Endothelial cell (in vitro differentiated cells): ENCODE measurements at regions not wholly inside any gene's neighbourhood (a gene's known extent, or its start where the extent isn't known, plus 50 kb on each side); places are given as distances from the start of the nearest gene placed in this dataset.

Experiments used
- DNase-seq: peaks from one replicate; pipeline ENCODE4 v3.0.0; 2021; ENCODE audit warnings: low spot score
- H3K27ac Mint-ChIP-seq: one replicate; pipeline ENCODE4 v1.8.0; 2021; ENCODE audit warnings: mixed read lengths, inconsistent platforms; ENCODE audit not compliant: unreplicated experiment
- H3K27me3 Mint-ChIP-seq: one replicate; pipeline ENCODE4 v1.8.0; 2021; ENCODE audit warnings: mild to moderate bottlenecking, moderate library complexity, mixed read lengths, inconsistent platforms; ENCODE audit not compliant: unreplicated experiment
- H3K36me3 Mint-ChIP-seq: one replicate; pipeline ENCODE4 v1.8.0; 2021; ENCODE audit warnings: mild to moderate bottlenecking, low read depth, mixed read lengths, inconsistent platforms; ENCODE audit not compliant: unreplicated experiment
- H3K4me1 Mint-ChIP-seq: one replicate; pipeline ENCODE4 v1.8.0; 2021; ENCODE audit warnings: mild to moderate bottlenecking, mixed read lengths, inconsistent platforms; ENCODE audit not compliant: unreplicated experiment
- H3K4me3 Mint-ChIP-seq: one replicate; pipeline ENCODE4 v1.8.0; 2021; ENCODE audit warnings: mild to moderate bottlenecking, mixed read lengths, inconsistent platforms; ENCODE audit not compliant: unreplicated experiment
- H3K9me3 Mint-ChIP-seq: one replicate; pipeline ENCODE4 v1.8.0; 2021; ENCODE audit warnings: mixed read lengths, inconsistent platforms; ENCODE audit not compliant: unreplicated experiment
- CTCF ChIP-seq: fragments of 200-600 bp; sonication (generic); IDR thresholded peaks from one replicate; pipeline ENCODE4 v1.5.0; 2021; ENCODE audit warnings: antibody characterized with exemption; ENCODE audit not compliant: unreplicated experiment

DNA sequence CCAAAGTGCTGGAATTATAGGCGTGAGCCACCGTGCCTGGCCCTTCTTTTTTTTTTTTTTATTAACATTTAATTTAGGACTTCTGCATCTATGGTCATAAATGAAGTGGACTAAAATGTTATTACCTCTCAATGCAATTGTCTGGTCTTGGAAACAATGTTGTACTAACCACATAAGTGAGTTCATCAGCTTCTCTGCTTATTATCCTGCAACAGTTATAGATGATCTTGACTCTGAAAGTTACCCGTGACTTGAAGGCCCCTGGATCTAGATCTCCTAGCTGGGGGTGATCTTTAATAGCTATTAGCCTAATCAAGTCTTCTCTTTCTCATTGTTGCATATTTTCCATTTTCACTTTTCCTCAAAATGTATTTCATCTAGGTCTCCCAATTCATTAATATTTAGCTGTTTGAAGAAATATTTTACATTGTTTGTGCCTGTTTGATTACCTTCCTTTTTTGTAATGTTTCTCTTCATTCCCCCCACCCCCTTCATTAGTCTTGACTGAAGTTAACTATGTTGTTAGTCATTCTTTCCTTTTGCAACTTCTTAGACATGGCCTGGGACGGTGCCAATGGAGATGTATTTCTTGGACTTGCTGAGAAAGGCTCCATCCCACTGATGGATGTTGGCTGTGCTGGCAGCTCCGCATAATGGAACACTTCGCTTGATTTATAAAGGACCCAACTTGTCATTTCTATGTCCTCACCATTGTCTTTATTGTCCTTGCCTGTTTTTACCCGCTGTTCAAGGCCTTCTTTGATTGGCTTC, 141.6 kb upstream of the RIOK3 start:
- TF ChIP-seq CTCF, result no peak
- Mint-ChIP-seq H3K27ac (no peak overlapping the region), H3K27me3 (peaks cover 6% of the 10 kb centered on the region), H3K4me1 (peaks cover 41% of the 10 kb centered on the region), H3K4me3 (no peak overlapping the region), H3K9me3 (peaks cover 5% of the 10 kb centered on the region), H3K36me3 (peaks cover 35% of the 10 kb centered on the region)
- DNase-seq, result no peak

DNA sequence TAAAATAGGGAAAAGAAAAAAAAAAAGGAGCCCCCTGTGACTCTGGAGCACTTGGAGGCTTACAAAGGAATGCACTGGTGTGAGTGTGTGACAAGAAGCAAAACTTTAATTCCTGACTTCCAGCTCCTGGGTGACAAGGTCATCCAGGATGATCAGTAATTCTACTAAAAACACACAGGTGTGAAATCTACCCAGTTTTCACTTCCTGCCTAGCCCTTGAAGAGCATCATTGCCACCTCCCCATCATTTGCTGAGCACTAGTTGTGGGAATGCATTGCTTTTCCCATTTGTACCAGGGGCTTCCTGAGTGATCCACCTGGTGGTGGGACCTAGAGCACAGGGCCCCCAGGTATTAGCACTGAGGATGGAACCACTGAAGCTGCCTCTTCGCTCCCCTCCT, 139.7 kb upstream of the RIOK3 start:
- no peak overlapping the region for H3K4me3 Mint-ChIP-seq
- peaks cover 6% of the 10 kb centered on the region for H3K27me3 Mint-ChIP-seq
- H3K4me1 Mint-ChIP-seq, result peaks cover 23% of the 10 kb centered on the region
- no peak for DNase-seq
- H3K27ac Mint-ChIP-seq, result no peak overlapping the region
- peaks cover 24% of the 10 kb centered on the region for H3K36me3 Mint-ChIP-seq
- peaks cover 5% of the 10 kb centered on the region for H3K9me3 Mint-ChIP-seq
- TF ChIP-seq CTCF, result no peak

- no peak for TF ChIP-seq CTCF
- H3K9me3 Mint-ChIP-seq, result no peaks in the 10 kb centered on the region
- peaks cover 18% of the 10 kb centered on the region for H3K4me1 Mint-ChIP-seq
- no peak overlapping the region for H3K4me3 Mint-ChIP-seq
- H3K36me3 Mint-ChIP-seq, result peaks cover 15% of the 10 kb centered on the region
- no peak overlapping the region for H3K27ac Mint-ChIP-seq
- peaks cover 2% of the 10 kb centered on the region for H3K27me3 Mint-ChIP-seq
- no peak for DNase-seq
Observed at GRCh38 chr18:23314672-23315071, 138.4 kb upstream of the RIOK3 start.

GRCh38 chr18:23316316-23316715, 136.8 kb upstream of the RIOK3 start:
- TF ChIP-seq CTCF, result no peak
- peaks cover 15% of the 10 kb centered on the region for H3K36me3 Mint-ChIP-seq
- no peaks in the 10 kb centered on the region for H3K9me3 Mint-ChIP-seq
- DNase-seq, result no peak
- no peak overlapping the region for H3K27ac Mint-ChIP-seq
- peaks cover 9% of the 10 kb centered on the region for H3K4me1 Mint-ChIP-seq
- peaks cover 2% of the 10 kb centered on the region for H3K27me3 Mint-ChIP-seq
- H3K4me3 Mint-ChIP-seq, result no peak overlapping the region

DNA sequence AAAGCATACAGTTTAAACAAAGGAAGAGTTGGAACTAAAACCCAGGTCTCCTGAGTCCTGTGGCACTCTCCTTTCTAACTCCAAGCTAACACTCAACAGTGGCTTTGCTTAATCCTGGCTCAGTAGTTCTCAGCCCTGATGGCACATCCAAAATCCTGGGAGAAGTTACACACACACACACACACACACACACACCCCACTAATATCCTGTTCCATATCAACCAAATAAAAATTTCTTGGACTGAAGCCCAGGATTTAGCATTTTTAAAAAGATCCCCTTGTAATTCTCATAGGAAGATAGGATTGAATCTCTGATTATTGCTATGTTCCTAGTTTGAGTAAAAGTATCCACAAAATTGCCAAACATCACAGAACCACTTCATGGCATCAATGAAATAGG, 136.1 kb upstream of the RIOK3 start:
- H3K9me3 Mint-ChIP-seq, result no peaks in the 10 kb centered on the region
- H3K27ac Mint-ChIP-seq, result no peak overlapping the region
- H3K4me1 Mint-ChIP-seq, result peaks cover 9% of the 10 kb centered on the region
- TF ChIP-seq CTCF, result no peak
- peaks cover 15% of the 10 kb centered on the region for H3K36me3 Mint-ChIP-seq
- H3K27me3 Mint-ChIP-seq, result peaks cover 2% of the 10 kb centered on the region
- H3K4me3 Mint-ChIP-seq, result no peak overlapping the region
- DNase-seq, result no peak
